GM12892 (cell line): ENCODE measurements at regions not wholly inside any gene's neighbourhood (a gene's known extent, or its start where the extent isn't known, plus 50 kb on each side); places are given as distances from the start of the nearest gene placed in this dataset.
"Not testable (repeated sequence)": the region's sequence is repeated elsewhere in the genome, so short reads cannot be mapped to it uniquely, and the experiment has no call there.

ENCODE experiments used
- DNase-seq: peaks from one replicate; pipeline ENCODE4 v3.0.0; 2011; ENCODE audit not compliant: insufficient read length
- FAIRE-seq: peaks from 2 replicates; lab custom pipeline; 2011; peaks lifted over from hg19 to GRCh38; lab: Jason Lieb, UNC
- POLR2A ChIP-seq: IDR thresholded peaks from 2 replicates; pipeline ENCODE4 v1.6.1; 2011; ENCODE audit warnings: low read depth, low read length, control low read depth
- POLR2AphosphoS5 ChIP-seq: IDR thresholded peaks from 2 replicates; pipeline ENCODE4 v1.6.1; 2011; ENCODE audit warnings: low read depth, low read length, control low read depth
- TAF1 ChIP-seq: IDR thresholded peaks from 2 replicates; pipeline ENCODE4 v1.6.1; 2011; ENCODE audit warnings: low read depth, mild to moderate bottlenecking, control low read depth, low read length, borderline replicate concordance

DNA sequence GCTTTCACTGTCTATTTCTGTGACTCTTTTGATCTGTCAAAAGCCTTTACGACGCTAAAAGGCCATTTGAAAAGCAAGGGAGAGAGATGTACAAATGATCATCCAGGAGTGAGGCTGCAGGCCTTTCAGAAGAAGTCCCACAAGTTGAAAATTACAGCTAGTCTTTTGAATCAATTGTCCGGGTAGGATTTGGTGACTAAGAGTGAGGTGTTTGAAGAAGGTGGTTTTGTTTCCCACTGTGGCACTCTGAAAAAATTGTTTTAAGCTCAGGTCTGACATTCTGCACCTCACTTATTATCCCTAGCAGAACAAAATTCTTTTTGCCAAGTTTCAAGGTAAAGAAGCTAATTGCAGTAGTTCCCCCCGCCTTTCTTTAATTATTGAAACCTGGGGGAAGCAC is 50.8 kb upstream of the TMEM108 start:
- no peak for DNase-seq
- FAIRE-seq = no peak
- no peak for TF ChIP-seq TAF1
- TF ChIP-seq POLR2AphosphoS5 = no peak
- no peak for TF ChIP-seq POLR2A

- FAIRE-seq (no peak), DNase-seq (no peak)
- TF ChIP-seq TAF1 (no peak), POLR2AphosphoS5 (no peak), POLR2A (no peak)
Measured at GRCh38 chr3:132984181-132984580, 54.0 kb upstream of the TMEM108 start.

DNA sequence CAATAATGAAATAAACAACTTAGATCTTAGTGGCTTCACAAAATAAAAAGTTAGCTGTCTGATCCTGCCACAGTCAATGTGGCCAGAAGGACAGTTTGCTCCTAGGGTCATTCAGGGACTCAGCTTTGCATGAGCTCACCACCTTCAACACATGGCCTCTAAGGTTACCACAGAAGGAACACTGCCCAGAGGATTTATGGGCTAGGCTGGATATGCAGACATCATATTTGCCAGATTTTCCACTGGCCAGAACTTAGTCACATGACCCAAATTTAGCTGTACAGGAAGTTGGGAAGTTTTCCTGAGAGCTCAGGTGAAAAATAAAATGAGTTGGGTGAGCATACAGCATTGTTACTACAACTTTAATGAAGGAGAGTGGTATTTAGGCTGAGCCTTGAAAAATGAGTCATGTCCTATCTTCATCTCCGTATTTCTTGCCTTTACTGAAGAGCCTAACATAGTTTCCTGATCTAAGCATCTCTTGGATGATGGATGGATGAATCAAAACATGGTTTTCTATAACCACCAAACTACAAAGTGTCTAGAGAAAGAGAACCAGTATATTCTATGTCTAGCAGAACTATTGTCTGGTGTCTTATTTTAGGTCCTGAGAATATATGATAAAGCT is 54.9 kb upstream of the TMEM108 start:
- no peak for FAIRE-seq
- DNase-seq = no peak
- TF ChIP-seq TAF1 (no peak), POLR2A (no peak), POLR2AphosphoS5 (no peak)

DNA sequence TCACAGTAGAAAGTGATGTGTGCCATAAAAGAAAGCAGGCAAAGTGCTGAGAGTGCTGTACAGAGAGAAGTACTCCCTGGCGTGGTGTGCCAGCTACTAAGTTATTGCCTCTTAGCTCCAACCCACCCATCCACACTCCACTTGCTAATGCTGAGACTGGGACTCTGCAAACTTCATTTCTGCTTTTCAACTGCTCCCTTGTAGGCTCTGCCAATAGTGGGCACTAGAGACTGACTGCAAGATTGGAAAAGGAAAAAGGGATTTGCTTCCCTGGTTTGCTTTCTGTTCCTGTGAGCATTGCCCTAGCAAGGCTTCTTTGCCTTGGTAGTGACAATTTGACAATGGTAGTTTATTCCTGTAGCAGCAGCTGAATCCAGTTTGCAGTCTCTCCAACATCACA is 56.5 kb upstream of the TMEM108 start:
- no peak for FAIRE-seq
- DNase-seq = no peak
- TF ChIP-seq TAF1 (no peak), POLR2AphosphoS5 (no peak), POLR2A (no peak)

DNA sequence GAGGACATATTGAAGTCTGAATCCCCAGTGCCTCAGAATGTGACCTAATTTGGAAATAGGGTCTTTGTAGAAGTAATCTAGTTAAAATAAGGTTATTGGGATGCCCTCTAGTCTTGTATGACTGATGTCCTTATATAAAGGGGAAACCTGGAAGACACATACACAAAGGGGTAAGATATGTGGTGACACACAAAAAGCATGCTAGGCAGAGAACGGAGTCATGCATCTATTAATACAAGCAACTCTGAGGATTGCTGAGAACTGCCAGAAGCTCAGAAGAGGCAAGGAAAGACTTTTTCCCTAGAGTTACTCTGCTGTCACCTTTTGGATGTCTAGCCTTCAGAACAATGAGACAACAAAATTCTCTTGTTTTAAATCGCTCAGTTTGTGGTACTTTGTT is 58.1 kb upstream of the TMEM108 start:
- FAIRE-seq = no peak
- TF ChIP-seq TAF1 = no peak
- TF ChIP-seq POLR2AphosphoS5 = no peak
- no peak for TF ChIP-seq POLR2A
- DNase-seq = no peak

GRCh38 chr3:132979606-132980005 is 58.6 kb upstream of the TMEM108 start:
- TF ChIP-seq TAF1 = no peak
- TF ChIP-seq POLR2A = no peak
- no peak for TF ChIP-seq POLR2AphosphoS5
- FAIRE-seq = no peak
- DNase-seq = no peak

DNA sequence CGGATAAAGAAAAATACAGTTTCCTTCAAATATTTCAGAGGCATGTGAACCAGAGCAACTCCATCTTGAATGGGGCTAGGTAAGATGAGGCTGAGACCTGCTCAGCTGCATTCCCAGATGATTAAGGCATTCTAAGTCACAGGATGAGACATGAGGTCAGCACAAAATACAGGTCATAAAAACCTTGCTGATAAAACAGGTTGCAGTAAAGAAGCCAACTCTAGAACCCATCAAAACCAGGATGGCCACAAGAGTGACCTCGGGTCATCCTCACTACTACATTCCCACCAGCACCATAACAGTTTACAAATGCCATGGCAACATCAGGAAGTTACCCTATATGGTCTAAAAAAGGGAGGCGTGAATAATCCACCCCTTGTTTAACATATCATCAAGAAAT is 59.2 kb upstream of the TMEM108 start:
- FAIRE-seq, DNase-seq: not testable (repeated sequence)

GRCh38 chr3:132978464-132978863 is 59.7 kb upstream of the TMEM108 start:
- TF ChIP-seq TAF1 = no peak
- TF ChIP-seq POLR2AphosphoS5 = no peak
- DNase-seq (no peak), FAIRE-seq (no peak)

DNA sequence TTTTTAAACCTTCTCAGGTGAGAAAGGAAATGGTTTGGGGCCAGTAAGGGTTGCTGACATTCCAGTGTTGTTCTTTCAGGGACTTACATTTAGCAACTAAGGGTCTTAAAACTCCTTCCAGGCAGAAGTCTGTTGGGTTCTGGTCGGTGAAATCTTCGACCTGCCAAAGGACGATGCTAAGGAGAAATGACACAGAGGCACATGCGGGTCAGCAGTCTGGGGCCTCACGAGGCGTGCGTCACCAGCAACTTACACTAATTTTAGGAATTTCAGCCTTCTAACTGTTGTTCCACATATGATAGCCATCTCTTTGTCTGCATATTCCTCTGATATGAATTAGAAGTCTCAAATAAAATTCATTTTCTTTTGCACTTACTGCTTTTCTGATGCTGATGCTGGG is 64.1 kb upstream of the TMEM108 start:
- FAIRE-seq (no peak), DNase-seq (no peak)
- TF ChIP-seq POLR2A = no peak

DNA sequence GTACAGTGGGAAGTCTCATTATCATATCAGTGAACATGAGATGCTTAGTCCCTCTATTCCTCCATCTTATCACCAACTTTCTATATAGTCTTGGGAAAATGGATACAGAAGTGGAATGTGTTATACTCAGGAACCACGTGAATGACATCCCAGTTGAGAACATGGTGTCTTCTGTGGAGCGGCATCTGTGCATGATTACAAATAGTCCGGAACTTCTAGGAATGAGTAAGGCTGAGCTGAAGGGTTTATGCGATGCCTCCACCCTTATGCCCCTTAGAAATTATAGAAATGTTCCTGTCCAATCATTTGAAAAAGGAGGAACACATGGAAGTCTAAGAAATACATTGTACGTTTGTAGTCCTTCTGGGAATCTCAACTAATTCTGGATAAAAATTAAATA is 64.8 kb upstream of the TMEM108 start:
- DNase-seq (no peak), FAIRE-seq (no peak)
- TF ChIP-seq POLR2A (no peak), POLR2AphosphoS5 (no peak), TAF1 (no peak)

- TF ChIP-seq TAF1 (no peak), POLR2A (no peak), POLR2AphosphoS5 (no peak)
- DNase-seq = no peak
- FAIRE-seq = peak; percentile 67
Measured at GRCh38 chr3:132972333-132972732, 65.9 kb upstream of the TMEM108 start.

DNA sequence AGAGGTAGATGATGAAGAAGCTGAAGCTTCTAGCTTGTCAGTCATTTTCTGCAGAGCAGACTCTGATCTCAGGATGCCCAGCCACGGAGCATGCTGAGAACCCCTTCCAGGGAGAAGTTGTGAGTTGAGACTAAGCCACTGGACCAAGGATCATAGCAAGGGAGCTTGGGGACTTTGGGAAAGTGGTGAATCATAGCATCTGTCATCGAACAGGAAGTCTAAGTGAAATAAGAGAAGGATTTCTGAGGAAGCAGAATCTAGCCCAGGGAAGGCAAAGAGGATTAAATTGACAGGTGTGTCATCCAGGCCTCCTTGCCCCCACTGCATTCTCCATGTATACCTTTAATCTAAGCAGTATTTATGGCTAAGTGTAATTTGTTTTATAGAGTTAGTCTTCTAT is 71.8 kb upstream of the TMEM108 start:
- DNase-seq (no peak), FAIRE-seq (no peak)
- TF ChIP-seq TAF1 (no peak), POLR2A (no peak), POLR2AphosphoS5 (no peak)

DNA sequence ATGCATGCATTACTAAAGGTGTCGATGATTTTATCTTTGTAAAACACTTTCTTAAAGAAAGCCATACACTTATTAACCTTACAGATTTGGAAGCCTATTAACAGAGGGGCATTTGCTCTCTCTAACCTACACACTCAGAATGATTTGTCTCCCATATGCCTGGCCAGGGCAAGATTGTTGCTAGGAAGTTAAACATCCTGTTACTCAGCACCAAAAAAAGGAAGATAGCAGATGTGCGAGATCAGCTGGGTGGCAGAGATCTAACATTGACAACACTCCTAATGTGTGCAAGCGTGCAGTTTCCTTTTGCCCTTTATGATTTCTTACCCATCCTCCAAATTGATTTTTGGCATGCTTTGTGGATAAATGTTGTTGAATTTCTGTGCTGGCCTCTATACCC is 73.9 kb upstream of the TMEM108 start:
- no peak for DNase-seq
- FAIRE-seq = no peak

More for the DNA sequence above, 73.9 kb upstream of the TMEM108 start:
- no peak for TF ChIP-seq TAF1
- TF ChIP-seq POLR2A = no peak
- TF ChIP-seq POLR2AphosphoS5 = no peak
